UCSD-AML1 (cell line): ENCODE measurements at regions not wholly inside any gene's neighbourhood (a gene's known extent, or its start where the extent isn't known, plus 50 kb on each side); places are given as distances from the start of the nearest gene placed in this dataset.

Experiments
- DNase-seq: peaks from one replicate; lab custom pipeline; 2025; ENCODE audit not compliant: unreplicated experiment; lab: John Stamatoyannopoulos, UW

- DNase-seq: no peak
Observed at GRCh38 chr6:110538416-110539160, 62.2 kb upstream of the SLC22A16 start.

- no peak for DNase-seq
Observed at GRCh38 chr6:110537208-110538123, 61.1 kb upstream of the SLC22A16 start.

GRCh38 chr6:110534731-110535492 is 58.5 kb upstream of the SLC22A16 start:
- DNase-seq: no peak

GRCh38 chr6:110532431-110532830 is 56.0 kb upstream of the SLC22A16 start:
- DNase-seq: no peak

GRCh38 chr6:110530671-110531070 is 54.3 kb upstream of the SLC22A16 start:
- DNase-seq: no peak

GRCh38 chr6:110529907-110530306 is 53.5 kb upstream of the SLC22A16 start:
- DNase-seq: no peak

GRCh38 chr6:110529355-110529754 is 52.9 kb upstream of the SLC22A16 start:
- peak; percentile 45 for DNase-seq

- DNase-seq: no peak
Observed at GRCh38 chr6:110528930-110529325, 52.5 kb upstream of the SLC22A16 start.

GRCh38 chr6:110528101-110528929 is 51.9 kb upstream of the SLC22A16 start:
- DNase-seq: peak; percentile 20

- DNase-seq: no peak
Observed at GRCh38 chr6:110527516-110527915, 51.1 kb upstream of the SLC22A16 start.

GRCh38 chr6:110526726-110527125 is 50.3 kb upstream of the SLC22A16 start:
- DNase-seq: no peak
